Coronary artery (tissue), 2 donors: ENCODE measurements at regions not wholly inside any gene's neighbourhood (a gene's known extent, or its start where the extent isn't known, plus 50 kb on each side); places are given as distances from the start of the nearest gene placed in this dataset.

Experiments used
- DNase-seq: peaks from one replicate; pipeline ENCODE4 v3.0.0-alpha.2; 2017; ENCODE audit warnings: low spot score
- H3K27ac ChIP-seq, 2 donors: fragments of 200-600 bp; sonication (generic); one replicate each; pipeline ENCODE4 v1.5.1; 2016 to 2019
- H3K4me3 ChIP-seq: fragments of 200-600 bp; sonication (generic); 2 replicates; pipeline ENCODE4 v1.5.1; 2016; ENCODE audit warnings: mild to moderate bottlenecking, moderate library complexity
- TF ChIP-seq, protein P1 (sequence below): fragments of 200-600 bp; sonication (generic); IDR thresholded peaks from one replicate; pipeline ENCODE4 v1.5.1; 2019; ENCODE audit warnings: antibody characterized with exemption

DNA sequence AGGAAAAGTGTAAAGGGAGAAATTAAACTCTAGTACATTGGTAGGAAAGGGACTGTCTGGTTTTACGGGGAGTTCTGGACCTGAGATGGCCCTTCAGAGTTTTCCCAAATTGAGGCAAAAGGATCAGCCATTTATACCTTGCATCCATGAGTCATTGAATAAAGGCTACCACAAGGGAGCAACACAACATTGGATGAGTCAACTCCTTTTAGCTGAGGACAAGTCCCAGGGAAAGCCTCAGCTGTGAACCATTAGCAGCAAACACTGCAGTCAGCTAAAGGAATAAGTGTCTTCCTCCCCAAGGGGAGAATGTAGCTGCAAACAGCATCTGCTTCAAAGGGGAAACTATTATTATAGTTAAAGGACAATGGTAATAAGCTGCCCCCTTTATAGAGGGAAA lies 468.7 kb upstream of the ID4 start:
- no peak for DNase-seq
- TF ChIP-seq, protein P1, sequence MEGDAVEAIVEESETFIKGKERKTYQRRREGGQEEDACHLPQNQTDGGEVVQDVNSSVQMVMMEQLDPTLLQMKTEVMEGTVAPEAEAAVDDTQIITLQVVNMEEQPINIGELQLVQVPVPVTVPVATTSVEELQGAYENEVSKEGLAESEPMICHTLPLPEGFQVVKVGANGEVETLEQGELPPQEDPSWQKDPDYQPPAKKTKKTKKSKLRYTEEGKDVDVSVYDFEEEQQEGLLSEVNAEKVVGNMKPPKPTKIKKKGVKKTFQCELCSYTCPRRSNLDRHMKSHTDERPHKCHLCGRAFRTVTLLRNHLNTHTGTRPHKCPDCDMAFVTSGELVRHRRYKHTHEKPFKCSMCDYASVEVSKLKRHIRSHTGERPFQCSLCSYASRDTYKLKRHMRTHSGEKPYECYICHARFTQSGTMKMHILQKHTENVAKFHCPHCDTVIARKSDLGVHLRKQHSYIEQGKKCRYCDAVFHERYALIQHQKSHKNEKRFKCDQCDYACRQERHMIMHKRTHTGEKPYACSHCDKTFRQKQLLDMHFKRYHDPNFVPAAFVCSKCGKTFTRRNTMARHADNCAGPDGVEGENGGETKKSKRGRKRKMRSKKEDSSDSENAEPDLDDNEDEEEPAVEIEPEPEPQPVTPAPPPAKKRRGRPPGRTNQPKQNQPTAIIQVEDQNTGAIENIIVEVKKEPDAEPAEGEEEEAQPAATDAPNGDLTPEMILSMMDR = no peak
- H3K4me3 ChIP-seq = no peak overlapping the region
- H3K27ac ChIP-seq = no peak overlapping the region

DNA sequence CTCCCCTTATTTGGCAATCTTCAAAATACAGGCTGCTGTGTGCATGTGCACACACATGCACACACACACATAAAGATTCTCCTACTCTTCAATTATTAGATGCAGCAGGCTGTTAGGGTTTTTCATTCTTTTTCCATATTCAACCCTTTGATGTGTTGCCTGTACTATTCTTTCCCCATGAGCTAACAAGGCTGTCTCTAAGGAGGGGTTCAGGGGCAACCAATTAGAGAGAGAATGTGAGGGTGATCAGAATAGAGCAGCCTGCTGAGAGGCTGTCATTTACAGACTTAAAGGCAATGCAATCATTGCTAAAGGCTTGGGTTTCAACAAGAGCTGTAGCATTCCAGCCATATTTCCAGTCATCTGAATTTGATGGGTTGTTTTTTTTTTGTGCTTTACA lies 467.4 kb upstream of the ID4 start:
- no peak overlapping the region for H3K4me3 ChIP-seq
- TF ChIP-seq, protein P1 = no peak
- no peak for DNase-seq
- H3K27ac ChIP-seq = no peak overlapping the region

DNA sequence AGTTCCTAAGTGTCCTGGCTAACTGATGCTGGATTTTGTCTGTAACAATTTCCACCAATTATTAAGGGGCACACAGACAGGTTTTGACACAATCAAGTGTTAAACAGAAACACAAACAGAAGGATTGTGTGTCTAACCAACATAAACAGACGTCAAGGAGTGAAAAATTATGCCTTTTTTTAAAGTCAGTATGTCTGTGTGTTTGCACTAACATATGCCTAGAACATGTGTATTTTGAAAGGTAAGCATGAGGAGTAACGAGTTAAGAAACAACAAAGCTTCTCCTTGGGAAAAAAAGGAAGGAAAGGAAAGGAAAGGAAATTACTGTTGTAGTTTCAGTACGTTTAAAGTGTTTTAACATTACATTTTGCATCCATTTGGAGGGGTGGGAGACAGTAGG lies 466.3 kb upstream of the ID4 start:
- no peak overlapping the region for H3K4me3 ChIP-seq
- TF ChIP-seq, protein P1 = no peak
- H3K27ac ChIP-seq = no peak overlapping the region
- no peak for DNase-seq

DNA sequence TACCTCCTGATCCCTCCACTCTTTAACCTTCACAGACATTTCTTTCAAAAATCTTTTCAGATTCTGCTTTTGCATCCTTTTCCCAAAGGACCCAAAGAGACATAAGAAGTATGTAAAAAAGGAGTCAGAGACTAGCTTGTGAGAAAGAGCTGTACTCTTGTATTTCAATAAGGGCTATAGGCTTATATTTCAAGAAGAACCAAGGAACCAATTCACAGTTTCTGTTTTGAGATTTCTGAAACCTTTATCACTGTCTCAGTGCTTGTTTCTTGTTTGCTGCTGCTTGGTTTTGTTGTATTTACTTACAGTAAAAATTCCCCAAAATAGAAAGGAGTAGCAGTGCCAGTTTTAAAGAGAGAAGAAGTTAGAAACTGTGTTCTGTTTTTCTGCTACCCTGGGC lies 461.6 kb upstream of the ID4 start:
- TF ChIP-seq, protein P1 = no peak
- H3K4me3 ChIP-seq = no peak overlapping the region
- DNase-seq = no peak
- no peak overlapping the region for H3K27ac ChIP-seq

DNA sequence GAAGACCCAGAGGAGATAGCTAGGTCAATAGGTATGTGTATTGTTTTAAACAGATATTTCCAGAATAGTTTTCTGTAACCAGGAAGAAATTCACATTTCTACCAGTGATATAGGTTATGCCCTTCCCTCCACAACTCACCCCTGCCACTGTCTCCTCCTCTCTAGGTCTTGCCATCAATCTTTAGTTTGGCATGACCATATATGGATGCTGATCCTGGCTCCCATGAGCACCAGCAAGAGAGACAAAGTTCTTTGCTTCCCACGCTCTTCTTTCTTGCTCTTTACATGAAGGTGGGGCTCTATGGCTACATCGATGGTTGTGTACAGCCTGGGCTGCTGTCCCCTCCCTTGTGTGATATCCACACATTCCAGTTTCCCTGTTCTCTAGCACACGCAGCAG lies 459.4 kb upstream of the ID4 start:
- H3K4me3 ChIP-seq = no peak overlapping the region
- H3K27ac ChIP-seq = no peak overlapping the region
- TF ChIP-seq, protein P1 = no peak
- no peak for DNase-seq

DNA sequence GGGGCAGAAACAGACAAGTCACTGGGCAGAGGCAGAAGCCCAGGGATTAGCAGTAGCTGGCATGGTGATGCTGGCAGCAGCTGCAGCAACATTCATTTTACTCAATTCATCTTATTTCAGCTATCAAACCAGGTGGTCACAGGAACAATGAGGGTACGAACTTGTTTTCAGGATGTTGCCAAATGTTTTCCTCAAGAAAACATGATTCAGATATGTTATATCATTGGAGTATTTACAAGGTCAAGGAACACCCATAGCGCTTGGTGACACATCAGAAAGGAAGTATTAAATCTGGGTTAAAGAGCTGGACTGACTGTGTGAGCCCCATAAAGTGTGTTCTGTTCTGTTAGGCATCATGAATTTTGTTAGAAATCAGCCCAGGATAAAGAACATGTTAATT lies 456.9 kb upstream of the ID4 start:
- no peak for DNase-seq
- Histone ChIP-seq H3K4me3 (no peak overlapping the region), H3K27ac (no peak overlapping the region)
- TF ChIP-seq, protein P1 = no peak

DNA sequence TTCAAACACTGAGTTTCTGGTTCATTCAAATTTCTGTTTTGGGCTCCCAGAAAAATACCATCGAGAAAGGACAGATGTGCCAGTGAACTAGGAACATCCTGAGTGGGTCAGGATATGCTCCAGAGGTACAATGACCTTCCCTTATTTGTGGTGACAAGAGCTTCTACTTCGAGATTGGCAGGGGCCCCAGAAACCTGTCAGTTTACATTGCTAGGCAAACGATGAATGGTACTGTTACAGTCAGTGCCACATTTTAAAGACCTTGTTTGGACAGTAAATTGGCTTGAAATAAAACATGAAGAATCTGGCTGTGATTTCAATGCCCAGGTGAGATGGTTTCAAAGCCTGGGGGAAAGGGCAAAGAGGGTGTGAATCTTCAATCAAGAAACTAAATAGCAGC lies 454.5 kb upstream of the ID4 start:
- TF ChIP-seq, protein P1 = no peak
- no peak for DNase-seq
- Histone ChIP-seq H3K27ac (no peak overlapping the region), H3K4me3 (no peak overlapping the region)
